Liver (tissue), 8 donors: ENCODE measurements at regions not wholly inside any gene's neighbourhood (a gene's known extent, or its start where the extent isn't known, plus 50 kb on each side); places are given as distances from the start of the nearest gene placed in this dataset.

ENCODE experiments used
- DNase-seq: peaks from one replicate; pipeline ENCODE4 v3.0.0-alpha.2; 2017; ENCODE audit warnings: low spot score
- H3K27ac ChIP-seq, 2 donors: one replicate each; pipeline ENCODE4 v1.7.0; 2013; ENCODE audit warnings: inconsistent platforms in 2 of 2, low read length in 2 of 2, control low read depth in 1 of 2, low read depth in 1 of 2, mild to moderate bottlenecking in 1 of 2
- H3K27me3 ChIP-seq, 4 donors: one replicate each; pipeline versions ENCODE4 v1.6.1 to v1.7.0; 2013; ENCODE audit warnings: low read length in 3 of 4, inconsistent platforms in 1 of 4, mild to moderate bottlenecking in 1 of 4, moderate library complexity in 1 of 4; ENCODE audit not compliant: control insufficient read depth in 4 of 4, insufficient read depth in 4 of 4
- H3K36me3 ChIP-seq, 4 donors: one replicate each; pipeline versions ENCODE4 v1.6.1 to v1.7.0; 2013; ENCODE audit warnings: low read length in 3 of 4, mild to moderate bottlenecking in 3 of 4, low read depth in 1 of 4, moderate library complexity in 1 of 4; ENCODE audit not compliant: control insufficient read depth in 4 of 4, insufficient read depth in 3 of 4
- H3K4me1 ChIP-seq, 4 donors: one replicate each; pipeline versions ENCODE4 v1.6.1 to v1.7.0; 2013; ENCODE audit warnings: low read length in 3 of 4, mild to moderate bottlenecking in 3 of 4, moderate library complexity in 1 of 4; ENCODE audit not compliant: control insufficient read depth in 4 of 4, insufficient read depth in 4 of 4
- H3K4me3 ChIP-seq, 3 donors: one replicate each; pipeline versions ENCODE4 v1.6.1 to v1.7.0; 2013; ENCODE audit warnings: low read length in 3 of 3, control low read depth in 1 of 3, low read depth in 1 of 3, mild to moderate bottlenecking in 1 of 3
- H3K9ac ChIP-seq, 2 donors: one replicate each; pipeline ENCODE4 v1.7.0; 2013; ENCODE audit warnings: low read length in 2 of 2, mild to moderate bottlenecking in 2 of 2, moderate library complexity in 2 of 2, control low read depth in 1 of 2, low read depth in 1 of 2
- H3K9me3 ChIP-seq, 4 donors: one replicate each; pipeline versions ENCODE4 v1.6.1 to v1.7.0; 2013; ENCODE audit warnings: low read length in 3 of 4; ENCODE audit not compliant: control insufficient read depth in 4 of 4
- ATF3 ChIP-seq: IDR thresholded peaks from 2 replicates; pipeline ENCODE4 v1.6.1; 2016; ENCODE audit warnings: antibody characterized with exemption
- CTCF ChIP-seq: fragments of 150-350 bp; IDR thresholded peaks from 2 replicates; pipeline ENCODE4 v1.5.1; 2017; ENCODE audit warnings: improper control_type of control experiment, low read depth, low read length; ENCODE audit not compliant: missing input control
- EGR1 ChIP-seq, 2 donors: IDR thresholded peaks; 2 replicates each; pipeline ENCODE4 v1.6.1; 2016 to 2018; ENCODE audit warnings: antibody characterized with exemption in 2 of 2, low read depth in 2 of 2
- FOXA1 ChIP-seq: IDR thresholded peaks from 2 replicates; pipeline ENCODE4 v1.6.1; 2016; ENCODE audit warnings: antibody characterized with exemption
- FOXA2 ChIP-seq: IDR thresholded peaks from 2 replicates; pipeline ENCODE4 v1.6.1; 2016; ENCODE audit warnings: antibody characterized with exemption
- GABPA ChIP-seq, 2 donors: IDR thresholded peaks in 1 of 2; conservative IDR thresholded peaks in 1 of 2; 2 replicates each; pipeline ENCODE4 v1.6.1; 2016; ENCODE audit warnings: antibody characterized with exemption in 2 of 2, mild to moderate bottlenecking in 1 of 2, moderate library complexity in 1 of 2
- HNF4A ChIP-seq, 2 donors: conservative IDR thresholded peaks; 2 replicates each; pipeline ENCODE4 v1.6.1; 2016; ENCODE audit warnings: antibody characterized with exemption in 2 of 2, mild to moderate bottlenecking in 2 of 2
- HNF4G ChIP-seq: IDR thresholded peaks from 2 replicates; pipeline ENCODE4 v1.6.1; 2016; ENCODE audit warnings: antibody characterized with exemption
- JUND ChIP-seq, 2 donors: IDR thresholded peaks; 2 replicates each; pipeline ENCODE4 v1.6.1; 2016; ENCODE audit warnings: antibody characterized with exemption in 2 of 2
- MAX ChIP-seq: IDR thresholded peaks from 2 replicates; pipeline ENCODE4 v1.6.1; 2016; ENCODE audit warnings: antibody characterized with exemption
- NR2F2 ChIP-seq: IDR thresholded peaks from 2 replicates; pipeline ENCODE4 v1.6.1; 2016; ENCODE audit warnings: antibody characterized with exemption
- RAD21 ChIP-seq, 2 donors: IDR thresholded peaks; 2 replicates each; pipeline ENCODE4 v1.6.1; 2016; ENCODE audit warnings: antibody characterized with exemption in 2 of 2, mild to moderate bottlenecking in 2 of 2
- REST ChIP-seq: IDR thresholded peaks from 2 replicates; pipeline ENCODE4 v1.6.1; 2016; ENCODE audit warnings: antibody characterized with exemption, mild to moderate bottlenecking
- RXRA ChIP-seq, 2 donors: IDR thresholded peaks; 2 replicates each; pipeline ENCODE4 v1.6.1; 2017 to 2018; ENCODE audit warnings: antibody characterized with exemption in 2 of 2, mild to moderate bottlenecking in 1 of 2
- SP1 ChIP-seq: IDR thresholded peaks from 2 replicates; pipeline ENCODE4 v1.6.1; 2018; ENCODE audit warnings: antibody characterized with exemption, mild to moderate bottlenecking
- TAF1 ChIP-seq: conservative IDR thresholded peaks from 2 replicates; pipeline ENCODE4 v1.6.1; 2016; ENCODE audit warnings: antibody characterized with exemption, mild to moderate bottlenecking
- YY1 ChIP-seq: IDR thresholded peaks from 2 replicates; pipeline ENCODE4 v1.6.1; 2016; ENCODE audit warnings: antibody characterized with exemption, mild to moderate bottlenecking
- ZBTB33 ChIP-seq: IDR thresholded peaks from 2 replicates; pipeline ENCODE4 v1.6.1; 2016; ENCODE audit warnings: antibody characterized with exemption
- WGBS: extraction: QIAGEN DNeasy Blood & Tissue Kit; methylation state at CpG from one replicate; pipeline ENCODE4 v1.1.7; 2013; 5-methylcytosine and 5-hydroxymethylcytosine counted together
- donor health status: healthy.
- donor health status: healthy.
- donor health status: healthy.
- donor health status: healthy.
- donor health status: healthy.

GRCh38 chr11:11044137-11044855 lies 186.4 kb upstream of the ZBED5 start:
- 85% methylated on average over 9 of the region's 9 CpGs for WGBS
- H3K4me3 ChIP-seq: no peak overlapping the region
- H3K27ac ChIP-seq: no peak overlapping the region
- TF ChIP-seq RAD21 (IDR thresholded peaks at IDR 0.05) (no peak), SP1 (no peak), NR2F2 (no peak), REST (no peak), HNF4G (no peak), FOXA2 (no peak), JUND (IDR thresholded peaks at IDR 0.05) (no peak), RXRA (IDR thresholded peaks at IDR 0.05) (no peak), ZBTB33 (no peak), FOXA1 (no peak)
- no peak overlapping the region for H3K9ac ChIP-seq
- H3K9me3 ChIP-seq: no peaks in the 10 kb centered on the region
- H3K36me3 ChIP-seq: no peaks in the 10 kb centered on the region
- H3K27me3 ChIP-seq: no peaks in the 10 kb centered on the region
- no peaks in the 10 kb centered on the region for H3K4me1 ChIP-seq
- DNase-seq: no peak

- no peak for DNase-seq
- no peaks in the 10 kb centered on the region for H3K9me3 ChIP-seq
- H3K9ac ChIP-seq: no peak overlapping the region
- H3K27me3 ChIP-seq: no peaks in the 10 kb centered on the region
- no peaks in the 10 kb centered on the region for H3K4me1 ChIP-seq
- 82% methylated on average over 3 of the region's 3 CpGs for WGBS
- no peak overlapping the region for H3K4me3 ChIP-seq
- H3K36me3 ChIP-seq: no peaks in the 10 kb centered on the region
- TF ChIP-seq TAF1 (no peak), FOXA1 (no peak), JUND (IDR thresholded peaks at IDR 0.05) (no peak), SP1 (no peak), HNF4G (no peak), ZBTB33 (no peak), CTCF (no peak), RAD21 (IDR thresholded peaks at IDR 0.05) (no peak), GABPA (IDR thresholded peaks at IDR 0.05 in 1 of 2, conservative IDR thresholded peaks at IDR 0.05 in 1 of 2) (no peak), RXRA (IDR thresholded peaks at IDR 0.05) (no peak), ATF3 (no peak), EGR1 (IDR thresholded peaks at IDR 0.05; ENCODE audit: low read depth in 2 of 2) (no peak), HNF4A (conservative IDR thresholded peaks at IDR 0.05) (no peak), NR2F2 (no peak), FOXA2 (no peak), MAX (no peak), YY1 (no peak), REST (no peak)
- H3K27ac ChIP-seq: no peak overlapping the region
Measured at GRCh38 chr11:11043721-11044120, 185.9 kb upstream of the ZBED5 start.
